HEK293T (cell line): ENCODE measurements at regions not wholly inside any gene's neighbourhood (a gene's known extent, or its start where the extent isn't known, plus 50 kb on each side); places are given as distances from the start of the nearest gene placed in this dataset.

Source experiments
- CTBP1 ChIP-seq: fragments of 450-650 bp; IDR thresholded peaks from 2 replicates; pipeline ENCODE4 v1.6.1; 2016; ENCODE audit warnings: borderline replicate concordance
- FOXA1 ChIP-seq: fragments of 450-650 bp; IDR thresholded peaks from 2 replicates; pipeline ENCODE4 v1.6.1; 2016; ENCODE audit warnings: mild to moderate bottlenecking
- TARDBP ChIP-seq: fragments of 450-650 bp; IDR thresholded peaks from 2 replicates; pipeline ENCODE4 v1.6.1; 2016

DNA sequence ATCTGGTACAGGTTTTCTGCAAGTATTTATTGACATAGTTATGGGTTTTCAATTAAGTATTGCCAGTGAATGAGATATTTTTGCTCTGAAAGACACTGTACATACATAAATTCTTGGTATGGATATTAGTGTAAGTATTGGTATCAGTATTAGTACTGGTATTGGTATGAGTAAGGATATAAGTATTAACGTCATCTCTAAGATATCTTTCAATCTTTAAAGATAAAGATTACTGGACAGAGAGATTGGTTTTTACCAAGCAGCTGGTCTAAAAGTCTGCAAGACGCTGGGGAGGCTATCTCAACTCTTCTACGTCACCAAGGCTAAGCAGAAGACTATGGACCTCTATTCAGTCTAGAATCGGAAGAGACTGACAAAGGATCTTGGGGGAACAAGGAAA is 234.5 kb downstream of the NXPE2 start:
- TF ChIP-seq TARDBP (no peak), CTBP1 (no peak), FOXA1 (no peak)
